ENCODE measurements at regions not wholly inside any gene's neighbourhood (a gene's known extent, or its start where the extent isn't known, plus 50 kb on each side); places are given as distances from the start of the nearest gene placed in this dataset.
"Not testable (repeated sequence)": the region's sequence is repeated elsewhere in the genome, so short reads cannot be mapped to it uniquely, and the experiment has no call there.

DNA sequence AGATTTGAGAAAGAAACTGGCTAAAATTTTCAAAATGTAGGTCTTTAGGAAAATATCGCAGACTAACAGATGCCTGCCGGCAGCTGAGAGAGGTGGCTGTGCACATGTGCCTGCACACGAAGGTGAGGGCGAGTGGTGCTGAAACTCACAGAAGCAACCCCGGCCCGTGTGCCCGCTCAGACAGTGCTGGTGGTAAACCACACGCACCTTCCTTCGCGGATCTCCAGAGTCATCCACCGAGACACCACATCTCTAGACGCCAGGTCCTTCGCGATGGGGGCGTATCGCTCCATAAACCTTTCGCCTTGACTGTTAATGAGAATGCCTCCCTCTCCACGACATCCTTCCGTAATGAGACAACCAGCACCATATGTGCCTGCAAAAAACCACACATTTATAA is 68.5 kb upstream of the TNK2 start:
- not testable (repeated sequence) for TF ChIP-seq EZH2 (IDR thresholded peaks at IDR 0.05; ENCODE audit: insufficient read depth, poor library complexity, severe bottlenecking); EZH2phosphoT487 (IDR thresholded peaks at IDR 0.05; ENCODE audit: insufficient read depth, low read depth)
